ENCODE measurements at regions not wholly inside any gene's neighbourhood (a gene's known extent, or its start where the extent isn't known, plus 50 kb on each side); places are given as distances from the start of the nearest gene placed in this dataset.

DNA sequence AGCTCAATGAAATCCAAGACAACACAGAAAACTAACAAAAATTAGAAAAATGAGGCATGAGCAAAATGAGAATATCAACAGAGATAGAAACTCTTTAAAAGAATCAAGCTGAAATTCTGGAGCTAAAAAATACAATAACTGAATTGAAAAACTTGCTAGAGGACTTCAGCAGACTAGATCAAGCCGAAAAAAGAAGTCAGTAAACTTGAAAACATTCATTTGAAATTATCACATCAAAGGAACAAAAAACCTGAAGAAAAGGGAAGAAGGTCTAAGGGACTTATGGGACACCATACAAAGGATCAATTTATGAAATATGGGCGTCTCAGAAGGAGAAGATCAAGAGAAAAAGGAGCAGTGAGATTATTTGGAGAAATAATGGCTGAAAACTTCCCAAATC lies 131.3 kb downstream of the PTCHD1 start:
- Histone ChIP-seq H3K4me2 (ENCODE audit: insufficient read depth, low read length) (no peak overlapping the region), H3K9me1 (ENCODE audit: control insufficient read depth, insufficient read depth, low read length) (no peaks in the 10 kb centered on the region), H3K27me3 (ENCODE audit: control insufficient read depth in 2 of 2, insufficient read depth in 2 of 2, low read length in 2 of 2) (no peaks in the 10 kb centered on the region), H3K79me2 (ENCODE audit: control insufficient read depth, insufficient read depth, low read length) (no peaks in the 10 kb centered on the region), H4K20me1 (replicated peaks; ENCODE audit: control insufficient read depth, insufficient read depth, low read length) (no peaks in the 10 kb centered on the region), H3K4me1 (replicated peaks in 1 of 2; ENCODE audit: control insufficient read depth in 2 of 2, insufficient read depth in 2 of 2, low read length in 2 of 2) (no peaks in the 10 kb centered on the region), H3K36me3 (ENCODE audit: control insufficient read depth, insufficient read depth, low read length) (no peaks in the 10 kb centered on the region), H3K9me3 (replicated peaks; ENCODE audit: control insufficient read depth, insufficient read depth, low read depth, low read length) (no peaks in the 10 kb centered on the region), H3K27ac (ENCODE audit: extremely low read depth, low read depth, low read length) (no peak overlapping the region), H2AFZ (ENCODE audit: low read depth, low read length) (no peak overlapping the region), H3K9ac (ENCODE audit: insufficient read depth in 1 of 2, low read depth in 2 of 2, low read length in 2 of 2) (no peak overlapping the region), H3K4me3 (no peak overlapping the region)
- intact Hi-C loops (cut with micrococcal nuclease) = no loop called here
- ChIA-PET POLR2A (no interaction called here), CTCF (ENCODE audit: low intra/inter-chr PET ratio) (no interaction called here)
- TF ChIP-seq, protein P1, sequence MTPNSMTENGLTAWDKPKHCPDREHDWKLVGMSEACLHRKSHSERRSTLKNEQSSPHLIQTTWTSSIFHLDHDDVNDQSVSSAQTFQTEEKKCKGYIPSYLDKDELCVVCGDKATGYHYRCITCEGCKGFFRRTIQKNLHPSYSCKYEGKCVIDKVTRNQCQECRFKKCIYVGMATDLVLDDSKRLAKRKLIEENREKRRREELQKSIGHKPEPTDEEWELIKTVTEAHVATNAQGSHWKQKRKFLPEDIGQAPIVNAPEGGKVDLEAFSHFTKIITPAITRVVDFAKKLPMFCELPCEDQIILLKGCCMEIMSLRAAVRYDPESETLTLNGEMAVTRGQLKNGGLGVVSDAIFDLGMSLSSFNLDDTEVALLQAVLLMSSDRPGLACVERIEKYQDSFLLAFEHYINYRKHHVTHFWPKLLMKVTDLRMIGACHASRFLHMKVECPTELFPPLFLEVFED (CRISPR knock-in tag; conservative IDR thresholded peaks at IDR 0.05) = no peak
- TF ChIP-seq ZNF589 (CRISPR knock-in tag; IDR thresholded peaks at IDR 0.05; ENCODE audit: low read depth) = no peak
- TF ChIP-seq RB1 (IDR thresholded peaks at IDR 0.05; ENCODE audit: low read depth) = no peak
- TF ChIP-seq RHOXF2B (CRISPR knock-in tag; conservative IDR thresholded peaks at IDR 0.05) = no peak
- TF ChIP-seq KDM1A (IDR thresholded peaks at IDR 0.05) = no peak
- no peak for TF ChIP-seq RBM34 (IDR thresholded peaks at IDR 0.05; ENCODE audit: borderline replicate concordance, insufficient read depth, low read length)
- TF ChIP-seq SUPT5H (IDR thresholded peaks at IDR 0.05) = no peak
- TF ChIP-seq CBX2 (IDR thresholded peaks at IDR 0.05; ENCODE audit: insufficient read depth, low read length, poor library complexity, severe bottlenecking) = no peak
- TF ChIP-seq GTF2F1 (IDR thresholded peaks at IDR 0.05; ENCODE audit: low read depth, low read length) = no peak
- TF ChIP-seq ZNF253 (CRISPR knock-in tag; conservative IDR thresholded peaks at IDR 0.05) = no peak
- no peak for TF ChIP-seq NUFIP1 (IDR thresholded peaks at IDR 0.05; ENCODE audit: partially characterized antibody)
- TF ChIP-seq SIRT6 (IDR thresholded peaks at IDR 0.05; ENCODE audit: low read depth, low read length) = no peak
- no peak for TF ChIP-seq SMAD1 (IDR thresholded peaks at IDR 0.05; ENCODE audit: low read depth, low read length, partially characterized antibody)
- no peak for TF ChIP-seq LEF1 (IDR thresholded peaks at IDR 0.05)
- TF ChIP-seq, protein P2, sequence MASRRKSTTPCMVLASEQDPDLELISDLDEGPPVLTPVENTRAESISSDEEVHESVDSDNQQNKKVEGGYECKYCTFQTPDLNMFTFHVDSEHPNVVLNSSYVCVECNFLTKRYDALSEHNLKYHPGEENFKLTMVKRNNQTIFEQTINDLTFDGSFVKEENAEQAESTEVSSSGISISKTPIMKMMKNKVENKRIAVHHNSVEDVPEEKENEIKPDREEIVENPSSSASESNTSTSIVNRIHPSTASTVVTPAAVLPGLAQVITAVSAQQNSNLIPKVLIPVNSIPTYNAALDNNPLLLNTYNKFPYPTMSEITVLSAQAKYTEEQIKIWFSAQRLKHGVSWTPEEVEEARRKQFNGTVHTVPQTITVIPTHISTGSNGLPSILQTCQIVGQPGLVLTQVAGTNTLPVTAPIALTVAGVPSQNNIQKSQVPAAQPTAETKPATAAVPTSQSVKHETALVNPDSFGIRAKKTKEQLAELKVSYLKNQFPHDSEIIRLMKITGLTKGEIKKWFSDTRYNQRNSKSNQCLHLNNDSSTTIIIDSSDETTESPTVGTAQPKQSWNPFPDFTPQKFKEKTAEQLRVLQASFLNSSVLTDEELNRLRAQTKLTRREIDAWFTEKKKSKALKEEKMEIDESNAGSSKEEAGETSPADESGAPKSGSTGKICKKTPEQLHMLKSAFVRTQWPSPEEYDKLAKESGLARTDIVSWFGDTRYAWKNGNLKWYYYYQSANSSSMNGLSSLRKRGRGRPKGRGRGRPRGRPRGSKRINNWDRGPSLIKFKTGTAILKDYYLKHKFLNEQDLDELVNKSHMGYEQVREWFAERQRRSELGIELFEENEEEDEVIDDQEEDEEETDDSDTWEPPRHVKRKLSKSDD (conservative IDR thresholded peaks at IDR 0.05; ENCODE audit: low read length) = no peak
- TF ChIP-seq ARHGAP35 (IDR thresholded peaks at IDR 0.05; ENCODE audit: partially characterized antibody) = no peak
- no peak for TF ChIP-seq XRCC5 (IDR thresholded peaks at IDR 0.05; ENCODE audit: low read depth, low read length)
- no peak for TF ChIP-seq PCBP1 (IDR thresholded peaks at IDR 0.05; ENCODE audit: low read depth, low read length, poor library complexity, severe bottlenecking)
- no TSS peak for BruUV-seq (replicated peaks)
- no peak for DNase-seq (ENCODE audit: extremely low read depth in 1 of 4, low spot score in 3 of 4)
- in situ Hi-C loops (cut with MboI) = no loop called here
- ATAC-seq = no peak
- WGBS (ENCODE audit: insufficient coverage, low coverage, missing lambda C conversion rate) = 0% methylated on average over 1 of the region's 2 CpGs
- FAIRE-seq = no peak

Data from K562 (cell line).